Heart right ventricle (tissue), 16 donors: ENCODE measurements at regions not wholly inside any gene's neighbourhood (a gene's known extent, or its start where the extent isn't known, plus 50 kb on each side); places are given as distances from the start of the nearest gene placed in this dataset.

Source experiments
- ATAC-seq, 8 donors: fragments of 200-7000 bp; cut with Tn5 transposase; one replicate each; pipeline ENCODE4 v1.9.1; 2020; ENCODE audit warnings: mild to moderate bottlenecking in 8 of 8, moderate library complexity in 8 of 8, moderate number of reproducible peaks in 1 of 8
- DNase-seq, 2 donors: peaks; one replicate each; pipeline ENCODE4 v3.0.0-alpha.2; 2020
- H3K27ac ChIP-seq, 10 donors: fragments of 200-600 bp; sonication (generic) in 2 of 10; one replicate each; pipeline versions ENCODE4 v1.5.0 to v1.8.0; 2020 to 2022; ENCODE audit warnings: mild to moderate bottlenecking in 3 of 10
- H3K27me3 ChIP-seq, 7 donors: fragments of 200-600 bp; one replicate each; pipeline ENCODE4 v1.8.0; 2021 to 2022; ENCODE audit warnings: mild to moderate bottlenecking in 2 of 7
- H3K36me3 ChIP-seq, 9 donors: fragments of 200-600 bp; sonication (generic) in 1 of 9; one replicate each; pipeline versions ENCODE4 v1.5.0 to v1.8.0; 2020 to 2022; ENCODE audit warnings: mild to moderate bottlenecking in 2 of 9
- H3K4me1 ChIP-seq, 9 donors: fragments of 200-600 bp; sonication (generic) in 1 of 9; one replicate each; pipeline versions ENCODE4 v1.5.0 to v1.8.0; 2020 to 2022; ENCODE audit warnings: mild to moderate bottlenecking in 4 of 9
- H3K4me3 ChIP-seq, 10 donors: fragments of 200-600 bp; sonication (generic) in 2 of 10; one replicate each; pipeline versions ENCODE4 v1.5.0 to v1.8.0; 2020 to 2022; ENCODE audit warnings: mild to moderate bottlenecking in 7 of 10, moderate library complexity in 2 of 10
- H3K9me3 ChIP-seq, 11 donors: fragments of 200-600 bp in 10 of 11; sonication (generic) in 2 of 11; one replicate each; pipeline versions ENCODE4 v1.5.0 to v1.8.0; 2013 to 2022; ENCODE audit warnings: mild to moderate bottlenecking in 2 of 11, control low read depth in 1 of 11, moderate library complexity in 1 of 11
- WGBS, 2 donors: extraction: QIAGEN DNeasy Blood & Tissue Kit; methylation state at CpG; one replicate each; pipeline ENCODE4 v1.1.7; 2013; ENCODE audit warnings: inconsistent platforms in 1 of 2; 5-methylcytosine and 5-hydroxymethylcytosine counted together
- intact Hi-C, 10 donors: fragments of 100-400 bp; cut with DNase I; formaldehyde crosslinking; loops; one replicate each; pipeline versions ENCODE4 v1.11.1 to v1.14.2; 2022
- TF ChIP-seq, protein P1 (sequence below), 9 donors: fragments of 200-600 bp; sonication (generic) in 2 of 9; IDR thresholded peaks; one replicate each; pipeline versions ENCODE4 v1.5.0 to v1.8.0; 2021 to 2022; ENCODE audit warnings: antibody characterized with exemption in 9 of 9, mild to moderate bottlenecking in 5 of 9, moderate library complexity in 1 of 9
- donor health status: Arrhythmogenic right ventricular cardiomyopathy.
- donor health status: ischemic (EF 13 %, LVEDD 7.1; RV severe dilation, severe dysfunction).
- donor health status: healthy with polysubstance abuse.
- donor health status: DM: no; HTN: yes; CAD: no.
- donor health status: DM: no; HTN: no; CAD: no.
- donor health status: ischemic (EF 25% LVEDD 6.9; RV normal size, moderate dysfunction).
- donor health status: ischemic (EF 25% LVEDD 5.7; RV mildly dilated, moderate dysfunction).
- donor health status: healthy.
- donor health status: DM: yes; HTN: yes; CAD: no.
- donor health status: Ischemic cardiomyopathy.
- donor health status: ischemic (EF 35%, LVEDD 5.7; RV mildly dilated, moderate dysfunction).
- donor health status: nonischemic (EF 11% LVEDD 7.7; RV severe dilation, severe dysfunction).
- donor health status: DM: yes; HTN: yes; CAD: no.
- donor health status: PGD.
- donor health status: ischemic (EF 29% LVEDD 5.4; RV normal size, mild dysfunction).
- donor health status: nonischemic (EF 23%, LVEDD 6.1; RV moderate dilation, normal function).

DNA sequence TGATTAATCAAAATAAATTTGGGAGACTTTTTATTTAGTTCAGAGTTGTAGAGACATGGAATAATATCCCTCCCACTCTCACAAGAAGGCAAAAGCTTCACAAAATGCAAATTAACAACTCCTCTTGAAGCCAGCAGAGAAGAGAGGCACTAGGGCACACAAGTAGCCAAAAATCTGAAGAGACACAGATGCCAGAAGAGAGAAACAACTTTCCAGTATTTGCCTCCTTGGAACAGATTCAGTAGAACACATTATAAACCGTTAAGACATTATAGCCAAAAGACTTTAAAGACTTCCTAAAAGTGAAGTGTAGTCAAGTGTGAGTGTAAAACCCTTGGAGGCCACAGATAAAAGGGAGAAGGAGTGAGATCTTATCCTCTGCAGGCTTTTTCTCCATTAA is 1024.9 kb upstream of the ADGRL3 start:
- Histone ChIP-seq H3K9me3 (peaks cover 0 to 13% (median 0%) of the 10 kb centered on the region in 11 donors), H3K4me1 (no peaks in the 10 kb centered on the region), H3K4me3 (no peak overlapping the region), H3K27me3 (no peaks in the 10 kb centered on the region), H3K36me3 (no peaks in the 10 kb centered on the region), H3K27ac (no peak overlapping the region)
- 63 to 83% methylated on average over 1 of the region's 1 CpG for WGBS, 2 donors
- intact Hi-C loops = no loop called here
- TF ChIP-seq, protein P1, sequence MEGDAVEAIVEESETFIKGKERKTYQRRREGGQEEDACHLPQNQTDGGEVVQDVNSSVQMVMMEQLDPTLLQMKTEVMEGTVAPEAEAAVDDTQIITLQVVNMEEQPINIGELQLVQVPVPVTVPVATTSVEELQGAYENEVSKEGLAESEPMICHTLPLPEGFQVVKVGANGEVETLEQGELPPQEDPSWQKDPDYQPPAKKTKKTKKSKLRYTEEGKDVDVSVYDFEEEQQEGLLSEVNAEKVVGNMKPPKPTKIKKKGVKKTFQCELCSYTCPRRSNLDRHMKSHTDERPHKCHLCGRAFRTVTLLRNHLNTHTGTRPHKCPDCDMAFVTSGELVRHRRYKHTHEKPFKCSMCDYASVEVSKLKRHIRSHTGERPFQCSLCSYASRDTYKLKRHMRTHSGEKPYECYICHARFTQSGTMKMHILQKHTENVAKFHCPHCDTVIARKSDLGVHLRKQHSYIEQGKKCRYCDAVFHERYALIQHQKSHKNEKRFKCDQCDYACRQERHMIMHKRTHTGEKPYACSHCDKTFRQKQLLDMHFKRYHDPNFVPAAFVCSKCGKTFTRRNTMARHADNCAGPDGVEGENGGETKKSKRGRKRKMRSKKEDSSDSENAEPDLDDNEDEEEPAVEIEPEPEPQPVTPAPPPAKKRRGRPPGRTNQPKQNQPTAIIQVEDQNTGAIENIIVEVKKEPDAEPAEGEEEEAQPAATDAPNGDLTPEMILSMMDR (IDR thresholded peaks at IDR 0.05) = no peak
- ATAC-seq = no peak
- no peak for DNase-seq

DNA sequence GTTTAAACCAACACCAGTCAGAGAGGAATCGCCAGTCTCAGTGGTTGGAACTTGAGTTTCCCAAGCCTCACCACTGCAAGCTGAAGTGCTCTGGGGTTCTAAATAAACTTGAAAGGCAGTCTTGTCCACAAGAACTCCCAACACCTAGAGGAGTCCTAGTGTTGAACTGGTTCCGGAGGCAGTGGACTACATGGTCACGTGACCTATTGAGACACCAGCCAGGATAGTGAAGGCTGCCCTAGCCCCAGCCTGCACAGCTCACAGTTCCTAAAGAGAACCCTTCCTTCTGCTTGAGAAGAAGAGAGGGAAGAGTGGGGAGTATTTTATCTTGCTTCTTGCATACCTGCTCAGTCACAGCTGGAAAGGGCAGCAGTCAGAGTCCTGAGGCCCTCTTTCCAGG is 1012.7 kb upstream of the ADGRL3 start:
- no peaks in the 10 kb centered on the region for H3K27me3 ChIP-seq
- H3K4me1 ChIP-seq = no peaks in the 10 kb centered on the region
- TF ChIP-seq, protein P1 (IDR thresholded peaks at IDR 0.05) = no peak
- peaks cover 0 to 24% (median 4%) of the 10 kb centered on the region in 11 donors for H3K9me3 ChIP-seq
- WGBS, 2 donors = 89 to 98% methylated on average over 3 of the region's 3 CpGs
- H3K4me3 ChIP-seq = no peak overlapping the region
- H3K36me3 ChIP-seq = no peaks in the 10 kb centered on the region
- intact Hi-C loops = no loop called here
- DNase-seq = no peak
- no peak overlapping the region for H3K27ac ChIP-seq
- no peak for ATAC-seq

DNA sequence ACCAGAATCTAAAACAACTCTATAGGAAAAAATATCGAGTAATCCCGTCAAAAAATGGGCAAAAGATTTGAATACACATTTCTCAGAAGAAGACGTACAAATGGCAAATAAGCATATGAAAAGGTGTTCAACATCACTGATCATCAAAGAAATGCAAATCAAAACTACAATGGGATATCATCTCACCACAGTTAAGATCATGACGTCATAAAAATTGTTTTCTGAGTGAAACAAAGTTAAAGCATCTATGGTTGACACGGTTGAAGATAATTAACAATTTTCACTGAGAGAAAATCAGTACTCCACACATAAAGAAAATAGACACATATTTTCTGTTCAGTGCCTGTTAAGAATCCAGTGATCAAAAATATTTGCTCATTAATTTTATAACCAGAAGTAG is 1010.8 kb upstream of the ADGRL3 start:
- TF ChIP-seq, protein P1 (IDR thresholded peaks at IDR 0.05) = no peak
- Histone ChIP-seq H3K4me3 (no peak overlapping the region), H3K36me3 (no peaks in the 10 kb centered on the region), H3K9me3 (peaks cover 0 to 26% (median 4%) of the 10 kb centered on the region in 11 donors), H3K4me1 (no peaks in the 10 kb centered on the region), H3K27me3 (no peaks in the 10 kb centered on the region), H3K27ac (no peak overlapping the region)
- WGBS, 2 donors = 84 to 85% methylated on average over 5 of the region's 5 CpGs
- intact Hi-C loops = no loop called here
- no peak for ATAC-seq
- no peak for DNase-seq

DNA sequence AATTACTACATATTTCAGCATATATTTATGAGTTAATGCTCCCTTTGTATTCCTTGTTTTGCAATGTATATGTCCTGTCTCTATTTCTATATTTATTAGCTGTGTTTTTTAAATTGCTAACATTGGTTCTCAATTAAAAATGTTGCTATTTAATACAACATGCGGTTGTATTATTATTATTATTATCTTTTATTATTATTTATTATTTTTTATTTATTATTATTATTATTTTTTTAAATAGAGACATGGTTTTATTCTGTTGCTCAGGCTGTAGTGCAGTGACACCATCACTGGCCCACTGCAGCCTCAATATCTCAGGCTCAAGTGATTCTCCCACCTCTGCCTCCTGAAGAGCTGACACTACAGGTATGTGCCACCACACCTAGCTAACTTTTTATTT is 1005.9 kb upstream of the ADGRL3 start:
- TF ChIP-seq, protein P1 (IDR thresholded peaks at IDR 0.05) = no peak
- H3K9me3 ChIP-seq = peaks cover 0 to 26% (median 4%) of the 10 kb centered on the region in 11 donors
- no peaks in the 10 kb centered on the region for H3K4me1 ChIP-seq
- H3K27ac ChIP-seq = no peak overlapping the region
- no peak for ATAC-seq
- no peak for DNase-seq
- H3K36me3 ChIP-seq = no peaks in the 10 kb centered on the region
- no peaks in the 10 kb centered on the region for H3K27me3 ChIP-seq
- 78 to 95% methylated on average over 1 of the region's 1 CpG for WGBS, 2 donors
- intact Hi-C loops = no loop called here
- H3K4me3 ChIP-seq = no peak overlapping the region
